ENCODE measurements at regions not wholly inside any gene's neighbourhood (a gene's known extent, or its start where the extent isn't known, plus 50 kb on each side); places are given as distances from the start of the nearest gene placed in this dataset.

DNA sequence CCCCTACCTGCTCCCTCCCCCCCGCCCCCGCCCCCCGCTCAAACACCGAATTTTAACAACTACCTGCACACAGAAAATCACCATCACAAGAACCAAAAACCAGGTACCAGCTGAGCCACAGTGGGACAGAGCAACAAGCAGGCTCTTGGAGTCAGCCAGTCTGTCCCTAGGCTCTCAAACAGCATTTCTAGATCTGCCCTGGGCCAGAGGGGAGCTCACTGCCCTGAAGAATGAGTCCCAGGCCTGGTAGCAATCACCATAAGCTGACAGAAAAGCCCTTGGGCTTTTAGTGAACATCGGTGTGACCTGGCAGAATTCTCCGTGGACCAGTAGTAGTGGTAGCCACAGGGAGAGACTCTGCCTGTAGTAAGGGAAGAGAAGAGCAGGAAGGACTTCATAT is 58.3 kb downstream of the C11orf87 start:
- no peaks in the 10 kb centered on the region for H3K27me3 ChIP-seq (ENCODE audit: control insufficient read depth, insufficient read depth, low read length)
- POLR2A ChIA-PET, result no interaction called here
- TF ChIP-seq, protein P1, sequence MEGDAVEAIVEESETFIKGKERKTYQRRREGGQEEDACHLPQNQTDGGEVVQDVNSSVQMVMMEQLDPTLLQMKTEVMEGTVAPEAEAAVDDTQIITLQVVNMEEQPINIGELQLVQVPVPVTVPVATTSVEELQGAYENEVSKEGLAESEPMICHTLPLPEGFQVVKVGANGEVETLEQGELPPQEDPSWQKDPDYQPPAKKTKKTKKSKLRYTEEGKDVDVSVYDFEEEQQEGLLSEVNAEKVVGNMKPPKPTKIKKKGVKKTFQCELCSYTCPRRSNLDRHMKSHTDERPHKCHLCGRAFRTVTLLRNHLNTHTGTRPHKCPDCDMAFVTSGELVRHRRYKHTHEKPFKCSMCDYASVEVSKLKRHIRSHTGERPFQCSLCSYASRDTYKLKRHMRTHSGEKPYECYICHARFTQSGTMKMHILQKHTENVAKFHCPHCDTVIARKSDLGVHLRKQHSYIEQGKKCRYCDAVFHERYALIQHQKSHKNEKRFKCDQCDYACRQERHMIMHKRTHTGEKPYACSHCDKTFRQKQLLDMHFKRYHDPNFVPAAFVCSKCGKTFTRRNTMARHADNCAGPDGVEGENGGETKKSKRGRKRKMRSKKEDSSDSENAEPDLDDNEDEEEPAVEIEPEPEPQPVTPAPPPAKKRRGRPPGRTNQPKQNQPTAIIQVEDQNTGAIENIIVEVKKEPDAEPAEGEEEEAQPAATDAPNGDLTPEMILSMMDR (IDR thresholded peaks at IDR 0.05; ENCODE audit: low read depth, low read length), result no peak
- CTCF ChIA-PET, result no interaction called here
- H3K4me3 ChIP-seq (ENCODE audit: low read depth, low read length), result no peak overlapping the region
- no peaks in the 10 kb centered on the region for H3K9me3 ChIP-seq (ENCODE audit: control insufficient read depth, insufficient read depth, low read length)
- no peak overlapping the region for H3K27ac ChIP-seq (ENCODE audit: low read depth, low read length)
- no peak for DNase-seq (ENCODE audit: low read depth, low spot score)

DNA sequence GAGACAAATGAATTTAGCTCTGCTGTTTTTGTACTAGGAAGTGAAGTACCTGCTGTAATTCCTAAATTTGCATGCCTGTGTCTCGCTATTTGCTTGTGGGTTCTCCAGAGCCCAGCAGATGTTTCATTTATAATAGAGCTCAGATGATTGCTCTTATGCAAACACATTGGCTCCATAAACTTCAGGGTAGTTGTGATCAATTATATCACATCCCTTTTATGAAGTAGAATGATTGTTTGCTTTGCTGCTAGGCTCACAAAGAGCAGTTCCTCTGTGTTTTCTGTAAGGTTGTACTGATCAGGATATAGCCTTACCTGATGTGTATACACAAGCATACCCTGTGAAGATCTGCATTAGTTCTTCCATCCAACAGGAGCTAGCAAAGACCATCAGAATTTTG is 64.1 kb downstream of the C11orf87 start:
- TF ChIP-seq, protein P1 (IDR thresholded peaks at IDR 0.05; ENCODE audit: low read depth, low read length), result no peak

DNA sequence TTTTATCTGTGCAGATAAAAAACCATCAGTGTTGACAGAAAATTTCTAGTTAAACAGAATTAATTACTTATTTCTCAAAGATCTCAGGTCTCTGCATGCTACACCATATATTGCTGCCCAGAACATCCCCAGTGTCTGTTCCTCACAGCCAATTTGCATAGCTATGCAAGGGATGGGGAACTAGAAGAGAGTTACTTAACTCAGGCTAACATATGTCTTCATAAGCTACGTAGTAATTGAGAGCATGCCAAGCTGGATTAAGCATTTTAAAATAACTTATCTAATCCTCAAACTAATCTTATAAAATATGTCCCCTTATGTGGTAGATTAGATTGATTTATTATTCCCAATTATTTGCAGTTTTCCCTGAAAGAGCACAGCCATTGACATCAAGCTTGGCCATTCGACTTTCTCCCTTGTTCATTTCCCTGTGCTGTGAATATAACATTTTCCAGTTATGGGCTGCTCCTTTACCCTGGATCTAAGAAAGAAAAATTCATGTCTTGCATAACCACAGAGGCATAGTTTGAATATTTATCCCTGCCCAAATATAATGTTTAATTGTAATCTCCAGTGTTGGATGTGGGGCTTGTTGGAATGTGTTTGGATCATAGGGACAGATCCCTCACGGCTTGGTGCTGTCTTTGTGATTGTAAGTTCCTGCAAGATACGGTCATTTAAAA is 69.1 kb downstream of the C11orf87 start:
- Histone ChIP-seq H3K4me3 (ENCODE audit: low read depth, low read length) (no peak overlapping the region), H3K27ac (ENCODE audit: low read depth, low read length) (no peak overlapping the region), H3K27me3 (ENCODE audit: control insufficient read depth, insufficient read depth, low read length) (no peaks in the 10 kb centered on the region), H3K9me3 (ENCODE audit: control insufficient read depth, insufficient read depth, low read length) (no peaks in the 10 kb centered on the region)
- CTCF ChIA-PET, result interaction anchor here (0.6 kb wide), 1 partner anchor 756 kb away, joined by 3 read pairs; no protein-coding TSS in a partner anchor
- no peak for DNase-seq (ENCODE audit: low read depth, low spot score)
- POLR2A ChIA-PET, result no interaction called here
- TF ChIP-seq, protein P1 (IDR thresholded peaks at IDR 0.05; ENCODE audit: low read depth, low read length), result no peak

More for the DNA sequence above, 64.1 kb downstream of the C11orf87 start:
- Histone ChIP-seq H3K4me3 (ENCODE audit: low read depth, low read length) (no peak overlapping the region), H3K27ac (ENCODE audit: low read depth, low read length) (no peak overlapping the region), H3K27me3 (ENCODE audit: control insufficient read depth, insufficient read depth, low read length) (no peaks in the 10 kb centered on the region), H3K9me3 (ENCODE audit: control insufficient read depth, insufficient read depth, low read length) (no peaks in the 10 kb centered on the region)
- ChIA-PET POLR2A (no interaction called here), CTCF (no interaction called here)
- no peak for DNase-seq (ENCODE audit: low read depth, low spot score)

DNA sequence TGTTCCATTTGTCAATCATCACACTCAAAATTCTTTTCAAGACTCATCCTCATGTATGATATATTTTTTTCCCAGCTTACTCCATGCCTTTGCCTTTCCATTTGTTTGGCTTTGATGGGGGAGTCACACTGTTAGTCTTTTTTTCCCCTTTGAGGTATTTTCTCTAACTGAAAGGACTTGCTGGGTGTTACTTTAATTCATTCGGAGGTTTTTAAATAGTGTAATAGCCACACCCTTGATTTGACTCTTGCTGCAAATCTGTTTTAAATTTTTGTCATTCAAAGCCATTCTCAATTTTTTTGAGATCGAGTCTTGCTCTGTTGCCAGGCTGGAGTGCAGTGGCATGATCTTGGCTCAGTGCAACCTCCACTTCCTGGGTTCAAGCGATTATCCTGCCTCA is 84.1 kb downstream of the C11orf87 start:
- H3K9me3 ChIP-seq (ENCODE audit: control insufficient read depth, insufficient read depth, low read length), result no peaks in the 10 kb centered on the region
- no peak overlapping the region for H3K27ac ChIP-seq (ENCODE audit: low read depth, low read length)
- no peaks in the 10 kb centered on the region for H3K27me3 ChIP-seq (ENCODE audit: control insufficient read depth, insufficient read depth, low read length)
- CTCF ChIA-PET, result no interaction called here
- POLR2A ChIA-PET, result no interaction called here
- no peak for DNase-seq (ENCODE audit: low read depth, low spot score)
- TF ChIP-seq, protein P1 (IDR thresholded peaks at IDR 0.05; ENCODE audit: low read depth, low read length), result no peak
- no peak overlapping the region for H3K4me3 ChIP-seq (ENCODE audit: low read depth, low read length)

DNA sequence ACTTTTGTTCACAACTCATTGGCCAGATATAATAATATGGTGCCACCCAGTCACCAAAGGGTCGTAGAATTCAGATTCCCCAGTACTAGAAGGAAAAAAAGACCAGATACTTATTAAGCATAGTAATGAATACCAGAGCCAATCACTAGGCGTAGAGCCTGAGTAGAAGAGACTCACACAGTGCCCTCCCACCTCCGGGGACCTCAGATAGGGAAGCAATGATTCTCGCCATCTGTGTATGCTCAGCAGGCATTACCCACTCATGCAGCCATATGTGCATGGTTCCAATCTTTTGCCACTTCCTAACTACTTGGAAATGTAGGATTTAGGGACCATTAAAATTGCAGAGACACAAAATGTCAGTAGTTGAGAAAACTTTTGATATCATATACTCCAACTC is 85.3 kb downstream of the C11orf87 start:
- no peak for DNase-seq (ENCODE audit: low read depth, low spot score)
- H3K27ac ChIP-seq (ENCODE audit: low read depth, low read length), result no peak overlapping the region
- ChIA-PET CTCF (no interaction called here), POLR2A (no interaction called here)
- H3K9me3 ChIP-seq (ENCODE audit: control insufficient read depth, insufficient read depth, low read length), result no peaks in the 10 kb centered on the region
- no peak overlapping the region for H3K4me3 ChIP-seq (ENCODE audit: low read depth, low read length)
- H3K27me3 ChIP-seq (ENCODE audit: control insufficient read depth, insufficient read depth, low read length), result no peaks in the 10 kb centered on the region
- TF ChIP-seq, protein P1 (IDR thresholded peaks at IDR 0.05; ENCODE audit: low read depth, low read length), result no peak
